SK-N-SH treated with all-trans-retinoic acid at 6 μM for 48 hours (cell line): ENCODE measurements at regions not wholly inside any gene's neighbourhood (a gene's known extent, or its start where the extent isn't known, plus 50 kb on each side); places are given as distances from the start of the nearest gene placed in this dataset.

Source experiments
- ATAC-seq: fragments of 200-7000 bp; cut with Tn5 transposase; 3 replicates; pipeline ENCODE4 v1.9.1; 2020; ENCODE audit warnings: mild to moderate bottlenecking, moderate library complexity
- ARNTL ChIP-seq: fragments of 450-650 bp; formaldehyde crosslinking; IDR thresholded peaks from 2 replicates; pipeline ENCODE4 v1.5.0; 2020; ENCODE audit warnings: low read depth, mild to moderate bottlenecking, moderate library complexity, borderline replicate concordance
- BACH2 ChIP-seq: fragments of 250-450 bp; sonication (Bioruptor Pico); IDR thresholded peaks from 2 replicates; pipeline ENCODE4 v1.9.0; 2021; ENCODE audit warnings: mild to moderate bottlenecking, borderline replicate concordance
- CSDC2 ChIP-seq: fragments of 250-450 bp; sonication (Bioruptor Pico); IDR thresholded peaks from 2 replicates; pipeline ENCODE4 v1.5.0; 2020; ENCODE audit warnings: mild to moderate bottlenecking, moderate library complexity
- ESRRG ChIP-seq: fragments of 250-450 bp; sonication (Bioruptor Pico); IDR thresholded peaks from 2 replicates; pipeline ENCODE4 v1.6.1; 2021; ENCODE audit warnings: mild to moderate bottlenecking
- GLIS3 ChIP-seq: fragments of 250-450 bp; sonication (Bioruptor Pico); IDR thresholded peaks from 2 replicates; pipeline ENCODE4 v1.5.0; 2020; ENCODE audit warnings: mild to moderate bottlenecking, moderate library complexity
- POU6F1 ChIP-seq: fragments of 250-450 bp; sonication (Bioruptor Pico); IDR thresholded peaks from 2 replicates; pipeline ENCODE4 v1.8.0; 2021; ENCODE audit warnings: low read depth, mild to moderate bottlenecking, moderate library complexity, borderline replicate concordance
- PPARA ChIP-seq: fragments of 250-450 bp; sonication (Bioruptor Pico); IDR thresholded peaks from 2 replicates; pipeline ENCODE4 v1.5.0; 2020; ENCODE audit warnings: mild to moderate bottlenecking, borderline replicate concordance
- RARB ChIP-seq: fragments of 250-450 bp; sonication (Bioruptor Pico); IDR thresholded peaks from 2 replicates; pipeline ENCODE4 v1.8.0; 2021; ENCODE audit warnings: mild to moderate bottlenecking, moderate library complexity
- SNAI2 ChIP-seq: fragments of 250-450 bp; sonication (Bioruptor Pico); IDR thresholded peaks from 2 replicates; pipeline ENCODE4 v1.5.0; 2020; ENCODE audit warnings: mild to moderate bottlenecking, moderate library complexity
- TCF4 ChIP-seq: fragments of 250-450 bp; sonication (Bioruptor Pico); IDR thresholded peaks from 2 replicates; pipeline ENCODE4 v1.8.0; 2021; ENCODE audit warnings: mild to moderate bottlenecking, moderate library complexity, borderline replicate concordance
- TOX ChIP-seq: fragments of 250-450 bp; sonication (Bioruptor Pico); IDR thresholded peaks from 2 replicates; pipeline ENCODE4 v1.8.0; 2021; ENCODE audit warnings: mild to moderate bottlenecking, moderate library complexity, borderline replicate concordance
- ZC3H10 ChIP-seq: fragments of 250-450 bp; sonication (Bioruptor Pico); IDR thresholded peaks from 2 replicates; pipeline ENCODE4 v1.5.1; 2021; ENCODE audit warnings: mild to moderate bottlenecking, moderate library complexity
- ZFP3 ChIP-seq: fragments of 250-450 bp; sonication (Bioruptor Pico); IDR thresholded peaks from 2 replicates; pipeline ENCODE4 v1.5.0; 2020; ENCODE audit warnings: mild to moderate bottlenecking, moderate library complexity
- ZFP30 ChIP-seq: fragments of 450-650 bp; formaldehyde crosslinking; IDR thresholded peaks from 2 replicates; pipeline ENCODE4 v1.5.0; 2022; ENCODE audit warnings: mild to moderate bottlenecking, moderate library complexity
- ZNF565 ChIP-seq: fragments of 450-650 bp; formaldehyde crosslinking; conservative IDR thresholded peaks from 2 replicates; pipeline ENCODE4 v1.5.0; 2020; ENCODE audit warnings: low read depth, mild to moderate bottlenecking, moderate library complexity
- ZNF70 ChIP-seq: fragments of 450-650 bp; formaldehyde crosslinking; IDR thresholded peaks from 2 replicates; pipeline ENCODE4 v1.5.0; 2020; ENCODE audit warnings: mild to moderate bottlenecking, moderate library complexity
- ZNF8 ChIP-seq: fragments of 450-650 bp; formaldehyde crosslinking; IDR thresholded peaks from 2 replicates; pipeline ENCODE4 v1.5.0; 2020; ENCODE audit warnings: mild to moderate bottlenecking, moderate library complexity
- TF ChIP-seq, protein P1 (sequence below): fragments of 250-450 bp; sonication (Bioruptor Pico); IDR thresholded peaks from 2 replicates; pipeline ENCODE4 v1.5.0; 2020; ENCODE audit warnings: mild to moderate bottlenecking, moderate library complexity
- TF ChIP-seq, protein P2 (sequence below): fragments of 250-450 bp; sonication (Bioruptor Pico); IDR thresholded peaks from 2 replicates; pipeline ENCODE4 v1.5.1; 2021; ENCODE audit warnings: mild to moderate bottlenecking, moderate library complexity

DNA sequence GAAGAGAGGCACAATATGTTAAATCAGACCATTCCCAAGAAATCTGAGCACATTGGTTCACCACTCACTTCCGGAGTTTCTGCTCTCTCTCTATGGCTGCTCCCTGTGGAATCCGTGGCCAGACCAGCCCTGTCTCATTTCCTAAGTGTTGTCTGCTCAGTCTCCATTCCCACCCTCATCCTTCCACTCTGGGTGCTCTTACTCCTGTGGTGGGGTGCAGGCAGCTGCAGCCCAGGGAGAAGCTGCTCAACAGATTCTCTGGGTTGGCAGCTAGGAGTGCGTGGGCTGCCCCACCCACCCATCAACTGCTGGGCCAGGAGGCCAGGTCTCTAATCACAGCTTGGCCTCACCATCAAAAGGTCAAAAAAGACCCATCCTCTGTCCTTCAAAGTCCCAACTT lies 98.3 kb downstream of the ARL4C start (continued):
- TF ChIP-seq, protein P1, sequence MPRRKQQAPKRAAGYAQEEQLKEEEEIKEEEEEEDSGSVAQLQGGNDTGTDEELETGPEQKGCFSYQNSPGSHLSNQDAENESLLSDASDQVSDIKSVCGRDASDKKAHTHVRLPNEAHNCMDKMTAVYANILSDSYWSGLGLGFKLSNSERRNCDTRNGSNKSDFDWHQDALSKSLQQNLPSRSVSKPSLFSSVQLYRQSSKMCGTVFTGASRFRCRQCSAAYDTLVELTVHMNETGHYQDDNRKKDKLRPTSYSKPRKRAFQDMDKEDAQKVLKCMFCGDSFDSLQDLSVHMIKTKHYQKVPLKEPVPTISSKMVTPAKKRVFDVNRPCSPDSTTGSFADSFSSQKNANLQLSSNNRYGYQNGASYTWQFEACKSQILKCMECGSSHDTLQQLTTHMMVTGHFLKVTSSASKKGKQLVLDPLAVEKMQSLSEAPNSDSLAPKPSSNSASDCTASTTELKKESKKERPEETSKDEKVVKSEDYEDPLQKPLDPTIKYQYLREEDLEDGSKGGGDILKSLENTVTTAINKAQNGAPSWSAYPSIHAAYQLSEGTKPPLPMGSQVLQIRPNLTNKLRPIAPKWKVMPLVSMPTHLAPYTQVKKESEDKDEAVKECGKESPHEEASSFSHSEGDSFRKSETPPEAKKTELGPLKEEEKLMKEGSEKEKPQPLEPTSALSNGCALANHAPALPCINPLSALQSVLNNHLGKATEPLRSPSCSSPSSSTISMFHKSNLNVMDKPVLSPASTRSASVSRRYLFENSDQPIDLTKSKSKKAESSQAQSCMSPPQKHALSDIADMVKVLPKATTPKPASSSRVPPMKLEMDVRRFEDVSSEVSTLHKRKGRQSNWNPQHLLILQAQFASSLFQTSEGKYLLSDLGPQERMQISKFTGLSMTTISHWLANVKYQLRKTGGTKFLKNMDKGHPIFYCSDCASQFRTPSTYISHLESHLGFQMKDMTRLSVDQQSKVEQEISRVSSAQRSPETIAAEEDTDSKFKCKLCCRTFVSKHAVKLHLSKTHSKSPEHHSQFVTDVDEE (CRISPR knock-in tag): no peak
- TF ChIP-seq TCF4 (CRISPR knock-in tag) (no peak), ESRRG (no peak)

- ATAC-seq: no peak; the same call in 2 of the 3 replicates
- TF ChIP-seq TCF4 (CRISPR knock-in tag): no peak
Observed at GRCh38 chr2:234395891-234396420, 100.9 kb downstream of the ARL4C start.

- TF ChIP-seq RARB (no peak), ZNF70 (CRISPR knock-in tag) (no peak), ZFP30 (CRISPR knock-in tag) (no peak), PPARA (no peak), ZC3H10 (no peak)
- TF ChIP-seq, protein P1 (CRISPR knock-in tag): no peak
- no peak for ATAC-seq
Observed at GRCh38 chr2:234394450-234394849, 102.4 kb downstream of the ARL4C start.

DNA sequence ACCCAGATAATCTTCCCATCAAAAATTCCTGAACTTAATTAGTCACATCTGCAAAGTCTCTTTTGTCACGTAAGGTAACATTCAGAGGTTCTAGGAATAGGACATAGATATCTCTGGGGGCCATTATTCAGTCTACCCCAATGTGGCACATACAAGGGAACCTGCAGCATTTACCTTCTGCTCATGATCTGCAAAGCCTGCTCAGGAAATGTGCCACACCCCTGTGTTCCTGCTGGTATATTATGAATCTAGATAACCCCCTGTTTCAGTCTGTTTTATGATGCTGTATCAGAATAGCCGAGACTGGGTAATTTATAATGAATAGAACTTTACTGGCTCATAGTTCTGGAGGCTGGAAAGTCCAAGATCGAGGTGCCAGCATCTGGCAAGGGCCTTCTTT lies 103.5 kb downstream of the ARL4C start:
- no peak for ATAC-seq
- TF ChIP-seq TOX (CRISPR knock-in tag) (no peak), ZNF8 (CRISPR knock-in tag) (no peak)

DNA sequence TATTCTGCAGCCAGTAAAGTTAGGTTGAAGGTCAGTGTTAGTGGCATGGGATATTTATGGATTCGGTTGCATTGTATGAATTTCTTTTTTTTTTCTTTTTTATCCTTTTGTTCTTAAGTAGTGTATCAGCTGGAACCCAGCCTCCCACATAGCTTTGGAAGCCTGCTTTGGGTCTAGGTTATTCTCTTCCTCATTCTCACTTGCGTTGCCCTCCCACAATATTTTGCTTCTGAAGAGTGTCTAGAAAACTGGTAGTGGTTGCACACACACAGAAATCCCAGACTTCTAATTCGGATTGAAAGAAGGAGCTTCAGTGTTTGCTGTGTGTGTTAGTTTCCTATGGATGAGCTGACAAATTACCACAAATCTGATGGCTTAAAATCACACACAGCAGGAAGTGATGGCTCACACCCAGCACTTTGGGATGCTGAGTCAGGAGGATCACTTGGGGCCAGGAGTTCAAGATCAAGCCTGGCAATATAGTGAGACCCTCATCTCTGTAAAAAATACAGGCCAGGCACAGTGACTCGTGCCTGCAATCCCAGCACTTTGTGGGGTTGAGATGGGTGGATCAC lies 104.8 kb downstream of the ARL4C start:
- no peak for ATAC-seq
- TF ChIP-seq BACH2 (CRISPR knock-in tag) (no peak), ARNTL (no peak), PPARA (no peak), TCF4 (CRISPR knock-in tag) (no peak), ZFP30 (CRISPR knock-in tag) (no peak), SNAI2 (no peak), POU6F1 (CRISPR knock-in tag) (no peak), ZFP3 (CRISPR knock-in tag) (no peak), RARB (no peak), TOX (CRISPR knock-in tag) (no peak), ZNF565 (CRISPR knock-in tag) (no peak), ESRRG (no peak), ZNF70 (CRISPR knock-in tag) (no peak), ZC3H10 (no peak), GLIS3 (CRISPR knock-in tag) (no peak), CSDC2 (no peak), ZNF8 (CRISPR knock-in tag) (no peak)
- TF ChIP-seq, protein P2, sequence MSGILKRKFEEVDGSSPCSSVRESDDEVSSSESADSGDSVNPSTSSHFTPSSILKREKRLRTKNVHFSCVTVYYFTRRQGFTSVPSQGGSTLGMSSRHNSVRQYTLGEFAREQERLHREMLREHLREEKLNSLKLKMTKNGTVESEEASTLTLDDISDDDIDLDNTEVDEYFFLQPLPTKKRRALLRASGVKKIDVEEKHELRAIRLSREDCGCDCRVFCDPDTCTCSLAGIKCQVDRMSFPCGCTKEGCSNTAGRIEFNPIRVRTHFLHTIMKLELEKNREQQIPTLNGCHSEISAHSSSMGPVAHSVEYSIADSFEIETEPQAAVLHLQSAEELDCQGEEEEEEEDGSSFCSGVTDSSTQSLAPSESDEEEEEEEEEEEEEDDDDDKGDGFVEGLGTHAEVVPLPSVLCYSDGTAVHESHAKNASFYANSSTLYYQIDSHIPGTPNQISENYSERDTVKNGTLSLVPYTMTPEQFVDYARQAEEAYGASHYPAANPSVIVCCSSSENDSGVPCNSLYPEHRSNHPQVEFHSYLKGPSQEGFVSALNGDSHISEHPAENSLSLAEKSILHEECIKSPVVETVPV (CRISPR knock-in tag): no peak
- TF ChIP-seq, protein P1 (CRISPR knock-in tag): no peak
